Kidney (tissue), 13 donors: ENCODE measurements at regions not wholly inside any gene's neighbourhood (a gene's known extent, or its start where the extent isn't known, plus 50 kb on each side); places are given as distances from the start of the nearest gene placed in this dataset.

Experiments
- DNase-seq, 5 donors: peaks; one replicate each; pipeline ENCODE4 v3.0.0-alpha.2; 2013 to 2020
- FAIRE-seq: peaks from 2 replicates; lab custom pipeline; 2012; peaks lifted over from hg19 to GRCh38; lab: Jason Lieb, UNC
- H3K27ac ChIP-seq, 2 donors: one replicate each; pipeline ENCODE4 v1.7.0; 2013; ENCODE audit warnings: low read depth in 2 of 2, low read length in 2 of 2, inconsistent platforms in 1 of 2
- H3K27me3 ChIP-seq: one replicate; pipeline ENCODE4 v1.7.1; 2013; ENCODE audit warnings: low read length, inconsistent platforms; ENCODE audit not compliant: control insufficient read depth, insufficient read depth
- H3K36me3 ChIP-seq, 3 donors: one replicate each; pipeline versions ENCODE4 v1.7.0 to v1.7.1; 2013; ENCODE audit warnings: low read length in 3 of 3, control low read depth in 1 of 3, inconsistent platforms in 1 of 3; ENCODE audit not compliant: insufficient read depth in 3 of 3, control insufficient read depth in 2 of 3
- H3K4me1 ChIP-seq, 3 donors: one replicate each; pipeline versions ENCODE4 v1.7.0 to v1.7.1; 2013; ENCODE audit warnings: low read length in 3 of 3, inconsistent platforms in 1 of 3, low read depth in 1 of 3; ENCODE audit not compliant: control insufficient read depth in 2 of 3, insufficient read depth in 2 of 3
- H3K4me3 ChIP-seq, 3 donors: one replicate each; pipeline versions ENCODE4 v1.7.0 to v1.8.1; 2013; ENCODE audit warnings: low read length in 3 of 3, control low read depth in 1 of 3, inconsistent platforms in 1 of 3
- H3K9ac ChIP-seq, 3 donors: one replicate each; pipeline versions ENCODE4 v1.7.0 to v1.7.1; 2013; ENCODE audit warnings: low read length in 3 of 3, control low read depth in 1 of 3, inconsistent platforms in 1 of 3
- H3K9me3 ChIP-seq, 3 donors: one replicate each; pipeline versions ENCODE4 v1.7.0 to v1.7.1; 2013; ENCODE audit warnings: low read length in 3 of 3, control low read depth in 1 of 3, inconsistent platforms in 1 of 3; ENCODE audit not compliant: control insufficient read depth in 2 of 3, insufficient read depth in 1 of 3
- intact Hi-C: fragments of 100-400 bp; cut with DNase I; formaldehyde crosslinking; loops from one replicate; pipeline ENCODE4 v1.11.1; 2022
- TF ChIP-seq, protein P1 (sequence below): IDR thresholded peaks from 3 replicates; pipeline ENCODE4 v1.5.1; 2012; ENCODE audit warnings: mild to moderate bottlenecking, moderate library complexity, borderline replicate concordance; ENCODE audit not compliant: insufficient read depth; ENCODE audit errors: extremely low read depth
- donor health status: control.
- donor health status: control.
- donor health status: control.
- donor health status: control.
- donor health status: control.
- donor health status: DM: yes; HTN: yes; CAD: no.
- donor health status: Normal renal cell carcinoma (clear cell type).

DNA sequence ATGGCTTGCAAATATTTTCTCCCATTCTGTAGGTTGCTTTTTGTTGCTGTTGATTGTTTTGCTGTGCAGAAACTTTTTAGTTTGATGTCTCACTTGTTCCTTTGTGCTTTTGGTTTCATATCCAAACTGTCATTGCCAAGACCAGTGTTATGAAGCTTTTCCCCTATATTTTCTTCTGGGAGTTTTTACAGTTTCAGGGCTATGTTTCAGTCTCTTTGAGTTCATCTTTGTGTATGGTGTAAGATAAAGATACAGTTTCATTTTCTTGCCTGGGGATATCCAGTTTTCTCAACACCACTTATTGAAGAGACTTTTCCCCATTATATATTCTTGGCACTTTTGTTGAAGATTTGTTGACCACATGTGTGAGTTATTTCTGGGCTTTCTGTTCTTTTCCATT is 139.9 kb downstream of the MRPL57 start:
- DNase-seq: no peak
- Histone ChIP-seq H3K4me3 (no peak overlapping the region), H3K4me1 (no peaks in the 10 kb centered on the region), H3K36me3 (no peaks in the 10 kb centered on the region), H3K27ac (no peak overlapping the region), H3K9ac (no peak overlapping the region), H3K27me3 (no peaks in the 10 kb centered on the region), H3K9me3 (no peaks in the 10 kb centered on the region)
- TF ChIP-seq, protein P1, sequence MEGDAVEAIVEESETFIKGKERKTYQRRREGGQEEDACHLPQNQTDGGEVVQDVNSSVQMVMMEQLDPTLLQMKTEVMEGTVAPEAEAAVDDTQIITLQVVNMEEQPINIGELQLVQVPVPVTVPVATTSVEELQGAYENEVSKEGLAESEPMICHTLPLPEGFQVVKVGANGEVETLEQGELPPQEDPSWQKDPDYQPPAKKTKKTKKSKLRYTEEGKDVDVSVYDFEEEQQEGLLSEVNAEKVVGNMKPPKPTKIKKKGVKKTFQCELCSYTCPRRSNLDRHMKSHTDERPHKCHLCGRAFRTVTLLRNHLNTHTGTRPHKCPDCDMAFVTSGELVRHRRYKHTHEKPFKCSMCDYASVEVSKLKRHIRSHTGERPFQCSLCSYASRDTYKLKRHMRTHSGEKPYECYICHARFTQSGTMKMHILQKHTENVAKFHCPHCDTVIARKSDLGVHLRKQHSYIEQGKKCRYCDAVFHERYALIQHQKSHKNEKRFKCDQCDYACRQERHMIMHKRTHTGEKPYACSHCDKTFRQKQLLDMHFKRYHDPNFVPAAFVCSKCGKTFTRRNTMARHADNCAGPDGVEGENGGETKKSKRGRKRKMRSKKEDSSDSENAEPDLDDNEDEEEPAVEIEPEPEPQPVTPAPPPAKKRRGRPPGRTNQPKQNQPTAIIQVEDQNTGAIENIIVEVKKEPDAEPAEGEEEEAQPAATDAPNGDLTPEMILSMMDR: no peak
- no peak for FAIRE-seq
- intact Hi-C loops: no loop called here

DNA sequence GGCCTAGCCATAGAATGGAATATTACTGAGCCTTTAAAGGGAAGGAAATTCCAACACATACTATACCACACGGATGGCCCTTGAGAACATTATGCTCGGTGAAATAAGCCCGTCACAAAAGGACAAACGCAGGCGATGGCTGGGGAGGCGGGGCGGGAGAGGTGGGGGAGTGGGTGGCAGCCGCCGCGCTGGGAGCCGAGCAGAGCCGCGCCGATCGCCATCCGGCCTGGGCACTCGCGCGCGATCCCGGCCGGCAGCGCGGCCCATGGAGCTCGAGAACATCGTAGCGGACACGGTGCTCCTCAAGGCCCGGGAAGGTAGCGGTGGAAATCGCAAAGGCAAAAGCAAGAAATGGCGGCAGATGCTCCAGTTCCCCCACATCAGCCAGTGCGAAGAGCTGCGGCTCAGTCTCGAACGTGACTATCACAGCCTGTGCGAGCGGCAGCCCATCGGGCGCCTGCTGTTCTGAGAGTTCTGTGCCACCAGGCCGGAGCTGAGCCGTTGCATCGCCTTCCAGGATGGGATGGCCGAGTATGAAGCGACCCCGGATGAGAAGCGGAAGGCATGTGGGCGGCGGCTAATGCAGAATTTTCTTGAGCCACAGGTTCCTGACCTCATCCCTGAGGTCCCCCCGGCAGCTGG is 140.1 kb downstream of the ZDHHC20 start:
- FAIRE-seq (no peak), DNase-seq (peak in 2 of 5 donors; percentile 18 to 27)
- Histone ChIP-seq H3K9me3 (no peaks in the 10 kb centered on the region), H3K4me1 (no peaks in the 10 kb centered on the region), H3K9ac (no peak overlapping the region), H3K27ac (no peak overlapping the region), H3K4me3 (peak overlapping the region; percentile 9 to 44 (median 32)), H3K27me3 (no peaks in the 10 kb centered on the region), H3K36me3 (no peaks in the 10 kb centered on the region)
- intact Hi-C loops: no loop called here
- TF ChIP-seq, protein P1: no peak

DNA sequence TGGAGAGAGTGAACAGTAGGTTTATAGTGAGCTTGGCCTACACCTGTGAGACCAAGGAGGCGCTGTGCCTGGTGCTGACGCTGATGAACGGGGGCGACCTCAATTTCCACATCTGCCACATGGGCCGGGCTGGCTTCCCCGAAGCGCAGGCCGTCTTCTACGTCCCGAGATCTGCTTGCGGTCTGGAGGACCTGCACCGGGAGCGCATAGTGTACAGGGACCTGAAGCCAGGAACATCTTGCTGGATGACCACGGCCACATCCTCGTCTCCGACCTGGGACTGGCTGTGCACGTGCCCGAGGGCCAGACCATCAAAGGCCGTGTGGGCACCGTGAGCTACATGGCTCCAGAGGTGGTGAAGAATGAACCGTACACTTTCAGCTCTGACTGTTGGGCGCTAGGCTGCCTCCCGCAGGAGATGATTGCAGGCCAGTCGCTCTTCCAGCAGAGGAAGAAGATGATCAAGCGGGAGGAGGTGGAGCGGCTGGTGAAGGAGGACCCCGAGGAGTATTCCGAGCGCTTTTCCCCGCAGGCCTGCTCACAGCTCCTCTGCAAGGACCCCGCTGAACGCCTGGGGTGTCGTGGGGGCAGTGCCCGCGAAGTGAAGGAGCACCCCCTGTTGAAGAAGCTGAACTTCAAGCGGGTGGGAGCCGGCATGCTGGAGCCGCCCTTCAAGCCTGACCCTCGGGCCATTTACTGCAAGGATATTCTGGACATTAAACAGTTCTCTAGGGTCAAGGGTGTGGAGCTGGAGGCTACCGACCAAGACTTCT is 139.0 kb downstream of the ZDHHC20 start:
- intact Hi-C loops: no loop called here
- H3K36me3 ChIP-seq: no peaks in the 10 kb centered on the region
- no peak overlapping the region for H3K27ac ChIP-seq
- no peaks in the 10 kb centered on the region for H3K4me1 ChIP-seq
- no peak overlapping the region for H3K4me3 ChIP-seq
- H3K9me3 ChIP-seq: no peaks in the 10 kb centered on the region
- no peaks in the 10 kb centered on the region for H3K27me3 ChIP-seq
- FAIRE-seq (no peak), DNase-seq (no peak)
- H3K9ac ChIP-seq: no peak overlapping the region
- TF ChIP-seq, protein P1: no peak
